ENCODE measurements at regions not wholly inside any gene's neighbourhood (a gene's known extent, or its start where the extent isn't known, plus 50 kb on each side); places are given as distances from the start of the nearest gene placed in this dataset.
A peak's percentile ranks its signal among the peaks of the same experiment; 100 is the strongest.

GRCh38 chr14:65937079-65937959 is 524.8 kb downstream of the FUT8 start:
- DNase-seq = peak; percentile 24

- no peak for DNase-seq
Observed at GRCh38 chr14:65937960-65938316, 525.4 kb downstream of the FUT8 start.

GRCh38 chr14:65938738-65939137 is 526.2 kb downstream of the FUT8 start:
- DNase-seq = no peak

- no peak for DNase-seq
Observed at GRCh38 chr14:65939184-65939583, 526.7 kb downstream of the FUT8 start.

- DNase-seq = peak; percentile 53
Observed at GRCh38 chr14:65940056-65940735, 527.7 kb downstream of the FUT8 start.

GRCh38 chr14:65941091-65941490 is 528.6 kb downstream of the FUT8 start:
- no peak for DNase-seq

GRCh38 chr14:65943150-65943549 is 530.6 kb downstream of the FUT8 start:
- no peak for DNase-seq

GRCh38 chr14:65943916-65944410 is 531.4 kb downstream of the FUT8 start:
- DNase-seq = no peak

GRCh38 chr14:65945327-65945726 is 532.8 kb downstream of the FUT8 start:
- no peak for DNase-seq

GRCh38 chr14:65946494-65946893 is 534.0 kb downstream of the FUT8 start:
- no peak for DNase-seq

- no peak for DNase-seq
Observed at GRCh38 chr14:65948302-65948701, 535.8 kb downstream of the FUT8 start.

- DNase-seq = peak; percentile 79
Observed at GRCh38 chr14:65949711-65950516, 536.3 kb upstream of the CCDC196 start.

GRCh38 chr14:65954942-65955341 is 531.2 kb upstream of the CCDC196 start:
- no peak for DNase-seq

- no peak for DNase-seq
Observed at GRCh38 chr14:65957631-65958205, 528.5 kb upstream of the CCDC196 start.

- peak; percentile 56 for DNase-seq
Observed at GRCh38 chr14:65958664-65959562, 527.3 kb upstream of the CCDC196 start.

- no peak for DNase-seq
Observed at GRCh38 chr14:65959563-65960024, 526.6 kb upstream of the CCDC196 start.

GRCh38 chr14:65961004-65961403 is 525.2 kb upstream of the CCDC196 start:
- peak; percentile 63 for DNase-seq

- DNase-seq = no peak
Observed at GRCh38 chr14:65962952-65963351, 523.2 kb upstream of the CCDC196 start.

GRCh38 chr14:65964366-65964765 is 521.8 kb upstream of the CCDC196 start:
- no peak for DNase-seq

- DNase-seq = no peak
Observed at GRCh38 chr14:65966188-65966587, 520.0 kb upstream of the CCDC196 start.

GRCh38 chr14:65972346-65972870 is 513.8 kb upstream of the CCDC196 start:
- no peak for DNase-seq

Data from hematopoietic multipotent progenitor cell treated with erythropoietin and hydrocortisone succinate and interleukin-3 and kit ligand, for 8 days (in vitro differentiated cells).